ENCODE measurements at regions not wholly inside any gene's neighbourhood (a gene's known extent, or its start where the extent isn't known, plus 50 kb on each side); places are given as distances from the start of the nearest gene placed in this dataset.
A peak's percentile ranks its signal among the peaks of the same experiment; 100 is the strongest.

DNA sequence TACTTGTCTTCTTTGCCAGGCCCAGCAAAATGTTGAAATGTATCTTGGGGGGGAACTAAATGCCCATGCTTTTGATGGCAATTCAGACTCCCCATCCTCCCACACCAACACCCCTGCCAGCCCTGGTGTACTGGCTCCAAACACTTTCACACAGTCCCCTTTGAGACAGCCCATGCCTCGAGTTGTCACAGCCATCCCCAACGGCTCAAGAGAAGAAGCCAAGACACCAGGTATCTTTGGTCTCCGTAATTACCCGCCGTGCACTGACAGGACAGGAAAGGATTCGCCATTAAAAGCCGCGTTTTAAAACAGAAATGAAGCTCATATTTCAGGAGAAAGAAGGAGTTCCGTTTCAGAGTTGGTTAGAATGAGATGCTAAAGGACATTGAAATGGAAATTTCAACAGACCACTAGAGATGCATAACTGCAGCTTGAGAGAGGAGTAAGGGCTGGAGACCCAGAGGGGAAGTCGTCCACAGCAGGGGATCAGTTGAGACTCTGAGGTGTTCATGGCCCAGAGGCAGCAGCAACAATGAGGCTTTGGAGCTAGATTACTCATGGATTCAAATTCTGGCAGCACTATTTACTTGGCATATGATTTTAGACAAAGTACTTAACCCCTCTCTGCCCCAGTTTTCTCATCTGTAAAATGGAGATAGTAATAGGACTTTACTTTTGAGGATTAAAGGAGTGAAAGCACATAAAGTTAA, 63.5 kb upstream of the ADGRF1 start:
- TF ChIP-seq, protein P1, sequence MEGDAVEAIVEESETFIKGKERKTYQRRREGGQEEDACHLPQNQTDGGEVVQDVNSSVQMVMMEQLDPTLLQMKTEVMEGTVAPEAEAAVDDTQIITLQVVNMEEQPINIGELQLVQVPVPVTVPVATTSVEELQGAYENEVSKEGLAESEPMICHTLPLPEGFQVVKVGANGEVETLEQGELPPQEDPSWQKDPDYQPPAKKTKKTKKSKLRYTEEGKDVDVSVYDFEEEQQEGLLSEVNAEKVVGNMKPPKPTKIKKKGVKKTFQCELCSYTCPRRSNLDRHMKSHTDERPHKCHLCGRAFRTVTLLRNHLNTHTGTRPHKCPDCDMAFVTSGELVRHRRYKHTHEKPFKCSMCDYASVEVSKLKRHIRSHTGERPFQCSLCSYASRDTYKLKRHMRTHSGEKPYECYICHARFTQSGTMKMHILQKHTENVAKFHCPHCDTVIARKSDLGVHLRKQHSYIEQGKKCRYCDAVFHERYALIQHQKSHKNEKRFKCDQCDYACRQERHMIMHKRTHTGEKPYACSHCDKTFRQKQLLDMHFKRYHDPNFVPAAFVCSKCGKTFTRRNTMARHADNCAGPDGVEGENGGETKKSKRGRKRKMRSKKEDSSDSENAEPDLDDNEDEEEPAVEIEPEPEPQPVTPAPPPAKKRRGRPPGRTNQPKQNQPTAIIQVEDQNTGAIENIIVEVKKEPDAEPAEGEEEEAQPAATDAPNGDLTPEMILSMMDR (IDR thresholded peaks at IDR 0.05; ENCODE audit: insufficient read depth in 1 of 2, low read depth in 1 of 2, low read length in 1 of 2, severe bottlenecking in 1 of 2, unreplicated experiment in 1 of 2), result no peak
- H3K4me3 ChIP-seq (ENCODE audit: low read depth, low read length), result no peak overlapping the region
- intact Hi-C loops (cut with micrococcal nuclease; ENCODE audit: unreplicated experiment), result no loop called here
- H3K4me1 Mint-ChIP-seq (ENCODE audit: low read depth, unreplicated experiment), result peaks cover 40% of the 10 kb centered on the region
- no TSS peak for BruUV-seq (replicated peaks)
- peaks cover 64% of the 10 kb centered on the region for H3K4me1 ChIP-seq
- POLR2A ChIA-PET, result no interaction called here
- no peak overlapping the region for H3K4me3 Mint-ChIP-seq (ENCODE audit: unreplicated experiment)
- no peak for DNase-seq
- H3K27ac Mint-ChIP-seq (ENCODE audit: unreplicated experiment), result peak overlapping the region; percentile 96
- no peaks in the 10 kb centered on the region for H3K27me3 Mint-ChIP-seq (ENCODE audit: insufficient read depth, unreplicated experiment)
- CTCF ChIA-PET, result interaction anchor here (0.8 kb wide), 1 partner anchor 9 kb away, joined by 4 read pairs; no protein-coding TSS in a partner anchor
- no peaks in the 10 kb centered on the region for H3K36me3 ChIP-seq (ENCODE audit: control insufficient read depth, insufficient read depth, low read length)
- H3K9me3 Mint-ChIP-seq (ENCODE audit: unreplicated experiment), result no peaks in the 10 kb centered on the region
- H3K36me3 Mint-ChIP-seq (ENCODE audit: insufficient read depth, unreplicated experiment), result peaks cover 13% of the 10 kb centered on the region
- H3K9me3 ChIP-seq, result no peaks in the 10 kb centered on the region
- no peaks in the 10 kb centered on the region for H3K27me3 ChIP-seq (replicated peaks; ENCODE audit: control insufficient read depth, insufficient read depth, low read length)

DNA sequence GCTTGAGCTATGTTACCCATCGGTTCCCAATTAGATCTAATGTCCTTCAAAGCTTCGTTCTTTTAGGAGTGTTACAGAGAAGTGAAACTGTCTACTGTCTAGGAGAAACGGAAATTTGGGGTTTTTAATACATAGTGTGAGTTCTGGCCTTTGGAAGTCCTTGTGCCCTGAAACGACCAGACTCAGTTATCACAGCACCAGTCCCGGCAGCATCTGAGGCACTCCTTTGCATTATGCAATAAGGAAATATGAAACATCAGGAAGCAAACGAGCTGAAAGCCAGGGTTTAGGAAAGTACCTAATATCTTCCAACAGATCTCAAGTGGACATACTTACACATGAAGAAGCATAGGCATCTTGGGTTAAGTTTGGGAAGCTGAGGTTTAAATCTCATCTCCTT, 61.8 kb upstream of the ADGRF1 start:
- ChIA-PET POLR2A (no interaction called here), CTCF (no interaction called here)
- Mint-ChIP-seq H3K4me1 (ENCODE audit: low read depth, unreplicated experiment) (peaks cover 33% of the 10 kb centered on the region), H3K9me3 (ENCODE audit: unreplicated experiment) (no peaks in the 10 kb centered on the region), H3K36me3 (ENCODE audit: insufficient read depth, unreplicated experiment) (peaks cover 13% of the 10 kb centered on the region), H3K27ac (ENCODE audit: unreplicated experiment) (peak overlapping the region; percentile 96), H3K27me3 (ENCODE audit: insufficient read depth, unreplicated experiment) (no peaks in the 10 kb centered on the region), H3K4me3 (ENCODE audit: unreplicated experiment) (no peak overlapping the region)
- no peaks in the 10 kb centered on the region for H3K36me3 ChIP-seq (ENCODE audit: control insufficient read depth, insufficient read depth, low read length)
- DNase-seq, result no peak
- H3K9me3 ChIP-seq, result no peaks in the 10 kb centered on the region
- H3K4me3 ChIP-seq (ENCODE audit: low read depth, low read length), result no peak overlapping the region
- intact Hi-C loops (cut with micrococcal nuclease; ENCODE audit: unreplicated experiment), result no loop called here
- TF ChIP-seq, protein P1 (IDR thresholded peaks at IDR 0.05; ENCODE audit: insufficient read depth in 1 of 2, low read depth in 1 of 2, low read length in 1 of 2, severe bottlenecking in 1 of 2, unreplicated experiment in 1 of 2), result no peak
- BruUV-seq (replicated peaks), result no TSS peak
- H3K27me3 ChIP-seq (replicated peaks; ENCODE audit: control insufficient read depth, insufficient read depth, low read length), result no peaks in the 10 kb centered on the region
- peaks cover 50% of the 10 kb centered on the region for H3K4me1 ChIP-seq

DNA sequence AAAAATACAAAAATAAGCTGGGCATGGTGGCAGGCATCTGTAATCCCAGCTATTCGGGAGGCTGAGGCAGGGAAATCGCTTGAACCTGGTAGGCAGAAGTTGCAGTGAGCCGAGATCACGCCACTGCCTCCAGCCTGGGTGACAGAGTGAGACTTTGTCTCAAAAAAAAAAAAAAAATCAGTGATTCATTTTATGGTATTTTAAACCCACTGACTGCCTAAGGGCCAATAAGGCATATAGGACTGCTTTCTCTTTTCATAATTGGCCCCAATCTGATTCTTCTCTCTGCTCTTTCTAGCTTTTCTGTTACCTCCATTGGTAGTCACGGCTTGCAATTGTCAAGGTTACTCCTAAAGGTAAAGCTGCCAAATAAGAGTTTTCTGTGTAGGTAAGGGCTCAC, 60.2 kb upstream of the ADGRF1 start:
- Mint-ChIP-seq H3K36me3 (ENCODE audit: insufficient read depth, unreplicated experiment) (peaks cover 8% of the 10 kb centered on the region), H3K4me3 (ENCODE audit: unreplicated experiment) (no peak overlapping the region), H3K27me3 (ENCODE audit: insufficient read depth, unreplicated experiment) (no peaks in the 10 kb centered on the region), H3K9me3 (ENCODE audit: unreplicated experiment) (no peaks in the 10 kb centered on the region), H3K4me1 (ENCODE audit: low read depth, unreplicated experiment) (peaks cover 33% of the 10 kb centered on the region), H3K27ac (ENCODE audit: unreplicated experiment) (peak overlapping the region; percentile 60)
- TF ChIP-seq, protein P1 (IDR thresholded peaks at IDR 0.05; ENCODE audit: insufficient read depth in 1 of 2, low read depth in 1 of 2, low read length in 1 of 2, severe bottlenecking in 1 of 2, unreplicated experiment in 1 of 2), result no peak
- H3K36me3 ChIP-seq (ENCODE audit: control insufficient read depth, insufficient read depth, low read length), result no peaks in the 10 kb centered on the region
- no peak overlapping the region for H3K4me3 ChIP-seq (ENCODE audit: low read depth, low read length)
- H3K9me3 ChIP-seq, result no peaks in the 10 kb centered on the region
- H3K4me1 ChIP-seq, result peaks cover 46% of the 10 kb centered on the region
- intact Hi-C loops (cut with micrococcal nuclease; ENCODE audit: unreplicated experiment), result no loop called here
- H3K27me3 ChIP-seq (replicated peaks; ENCODE audit: control insufficient read depth, insufficient read depth, low read length), result no peaks in the 10 kb centered on the region
- ChIA-PET CTCF (interaction anchor here (0.7 kb wide), 1 partner anchor 9 kb away, joined by 4 read pairs; no protein-coding TSS in a partner anchor), POLR2A (no interaction called here)
- no peak for DNase-seq
- BruUV-seq (replicated peaks), result no TSS peak

All from Caco-2 (cell line).